Caco-2 (cell line): ENCODE measurements at regions not wholly inside any gene's neighbourhood (a gene's known extent, or its start where the extent isn't known, plus 50 kb on each side); places are given as distances from the start of the nearest gene placed in this dataset.
A peak's percentile ranks its signal among the peaks of the same experiment; 100 is the strongest.

ENCODE experiments used
- BruUV-seq: library from RNA; stranded (reverse); fragments of 400-500 nt; replicated peaks from 2 replicates; lab custom pipeline; 2021; lab: Mats Ljungman, UMichigan
- CTCF ChIA-PET: fragments of 300-600 bp; sonication (Branson Sonifier 250); formaldehyde crosslinking; loops from one replicate; lab custom pipeline; 2022; ENCODE audit warnings: antibody characterized with exemption; lab: Charles Lee
- POLR2A ChIA-PET: fragments of 300-600 bp; sonication (Branson Sonifier 250); formaldehyde crosslinking; loops from one replicate; lab custom pipeline; 2022; ENCODE audit warnings: antibody characterized with exemption; lab: Charles Lee
- DNase-seq, 2 experiments: peaks; one replicate each; pipeline versions ENCODE4 v3.0.0 to v3.0.0-alpha.2; 2020 to 2022
- H3K27me3 ChIP-seq: replicated peaks from 2 replicates; pipeline ENCODE4 v1.6.0; 2011; ENCODE audit warnings: low read length; ENCODE audit not compliant: control insufficient read depth, insufficient read depth
- H3K36me3 ChIP-seq: 2 replicates; pipeline ENCODE4 v1.5.1; 2011; ENCODE audit warnings: low read length; ENCODE audit not compliant: control insufficient read depth, insufficient read depth
- H3K4me1 ChIP-seq: fragments of 250-450 bp; sonication (Bioruptor Pico); 2 replicates; pipeline ENCODE4 v1.5.1; 2020; ENCODE audit warnings: mild to moderate bottlenecking
- H3K4me3 ChIP-seq: 2 replicates; pipeline ENCODE4 v1.5.1; 2011; ENCODE audit warnings: low read depth, mild to moderate bottlenecking, control low read depth, low read length
- H3K9me3 ChIP-seq: fragments of 250-450 bp; sonication (Bioruptor Pico); 2 replicates; pipeline ENCODE4 v1.5.1; 2020; ENCODE audit warnings: mild to moderate bottlenecking, moderate library complexity
- H3K27ac Mint-ChIP-seq: one replicate; pipeline ENCODE4 v1.8.0; 2022; ENCODE audit warnings: mixed read lengths; ENCODE audit not compliant: unreplicated experiment
- H3K27me3 Mint-ChIP-seq: one replicate; pipeline ENCODE4 v1.8.0; 2022; ENCODE audit warnings: mixed read lengths; ENCODE audit not compliant: insufficient read depth, unreplicated experiment
- H3K36me3 Mint-ChIP-seq: one replicate; pipeline ENCODE4 v1.8.0; 2022; ENCODE audit warnings: mild to moderate bottlenecking, mixed read lengths; ENCODE audit not compliant: insufficient read depth, unreplicated experiment
- H3K4me1 Mint-ChIP-seq: one replicate; pipeline ENCODE4 v1.8.0; 2022; ENCODE audit warnings: low read depth, mixed read lengths; ENCODE audit not compliant: unreplicated experiment
- H3K4me3 Mint-ChIP-seq: one replicate; pipeline ENCODE4 v1.8.0; 2022; ENCODE audit warnings: mild to moderate bottlenecking, moderate library complexity, mixed read lengths; ENCODE audit not compliant: unreplicated experiment
- H3K9me3 Mint-ChIP-seq: one replicate; pipeline ENCODE4 v1.8.0; 2022; ENCODE audit warnings: mixed read lengths; ENCODE audit not compliant: unreplicated experiment
- intact Hi-C: fragments of 100-400 bp; cut with micrococcal nuclease; formaldehyde crosslinking; loops from one replicate; pipeline ENCODE4 v1.10.0; 2022; ENCODE audit not compliant: unreplicated experiment
- TF ChIP-seq, protein P1 (sequence below), 2 experiments: fragments of 200-600 bp in 1 of 2; IDR thresholded peaks; 1 replicate in 1 of 2; 2 replicates in 1 of 2; pipeline versions ENCODE4 v1.5.1 to v1.8.0; 2011 to 2022; ENCODE audit warnings: antibody characterized with exemption in 1 of 2, control low read depth in 1 of 2, inconsistent platforms in 1 of 2, low read depth in 1 of 2, low read length in 1 of 2, mild to moderate bottlenecking in 1 of 2, moderate library complexity in 1 of 2; ENCODE audit not compliant: insufficient read depth in 1 of 2, severe bottlenecking in 1 of 2, unreplicated experiment in 1 of 2

DNA sequence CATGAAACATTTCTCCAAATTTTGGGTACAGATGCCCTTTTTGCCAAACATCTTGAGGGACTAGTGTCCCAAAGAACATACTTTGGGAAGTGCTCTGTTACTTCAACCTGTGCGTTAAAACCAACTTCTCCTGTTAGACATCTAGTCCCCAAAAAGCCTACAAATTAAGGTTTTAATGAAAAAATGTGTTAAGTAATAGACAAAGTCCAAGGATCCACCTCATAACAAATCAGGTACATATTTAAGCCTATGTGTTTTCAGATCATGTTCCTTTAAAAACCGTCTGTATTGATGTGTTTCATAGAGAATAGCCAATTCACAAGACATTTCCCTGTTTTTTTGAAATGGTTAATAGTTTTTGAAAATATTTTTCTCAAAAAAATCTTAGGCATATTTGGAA, 174.8 kb upstream of the FAM20A start:
- no peaks in the 10 kb centered on the region for H3K27me3 Mint-ChIP-seq

DNA sequence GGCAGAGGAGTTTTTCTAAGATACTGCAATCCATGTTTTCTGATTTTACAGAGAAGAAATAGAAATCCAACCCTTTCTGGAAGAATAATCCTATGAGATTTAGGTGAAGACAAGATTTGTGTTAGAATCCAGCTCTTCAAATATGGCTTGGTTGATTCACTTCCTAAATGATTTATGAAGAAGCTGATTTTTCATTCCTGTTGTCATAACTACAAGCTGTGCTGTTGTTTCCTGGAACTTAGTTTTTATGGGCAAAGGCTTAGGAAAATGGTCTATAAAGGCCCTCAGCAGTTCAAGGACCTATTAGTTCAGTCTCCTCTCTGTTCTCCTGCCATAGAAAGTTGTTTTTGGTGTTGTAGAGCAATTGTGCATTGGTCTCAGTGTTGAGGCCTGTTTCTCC, 174.2 kb upstream of the FAM20A start:
- Mint-ChIP-seq H3K36me3 (no peaks in the 10 kb centered on the region), H3K9me3 (no peaks in the 10 kb centered on the region), H3K4me3 (no peak overlapping the region), H3K4me1 (peaks cover 6% of the 10 kb centered on the region), H3K27me3 (no peaks in the 10 kb centered on the region), H3K27ac (no peak overlapping the region)
- ChIA-PET POLR2A (no interaction called here), CTCF (no interaction called here)
- no peaks in the 10 kb centered on the region for H3K27me3 ChIP-seq
- H3K36me3 ChIP-seq: no peaks in the 10 kb centered on the region
- H3K4me1 ChIP-seq: peaks cover 22% of the 10 kb centered on the region
- intact Hi-C loops: no loop called here
- no peak overlapping the region for H3K4me3 ChIP-seq
- H3K9me3 ChIP-seq: no peaks in the 10 kb centered on the region
- TF ChIP-seq, protein P1, sequence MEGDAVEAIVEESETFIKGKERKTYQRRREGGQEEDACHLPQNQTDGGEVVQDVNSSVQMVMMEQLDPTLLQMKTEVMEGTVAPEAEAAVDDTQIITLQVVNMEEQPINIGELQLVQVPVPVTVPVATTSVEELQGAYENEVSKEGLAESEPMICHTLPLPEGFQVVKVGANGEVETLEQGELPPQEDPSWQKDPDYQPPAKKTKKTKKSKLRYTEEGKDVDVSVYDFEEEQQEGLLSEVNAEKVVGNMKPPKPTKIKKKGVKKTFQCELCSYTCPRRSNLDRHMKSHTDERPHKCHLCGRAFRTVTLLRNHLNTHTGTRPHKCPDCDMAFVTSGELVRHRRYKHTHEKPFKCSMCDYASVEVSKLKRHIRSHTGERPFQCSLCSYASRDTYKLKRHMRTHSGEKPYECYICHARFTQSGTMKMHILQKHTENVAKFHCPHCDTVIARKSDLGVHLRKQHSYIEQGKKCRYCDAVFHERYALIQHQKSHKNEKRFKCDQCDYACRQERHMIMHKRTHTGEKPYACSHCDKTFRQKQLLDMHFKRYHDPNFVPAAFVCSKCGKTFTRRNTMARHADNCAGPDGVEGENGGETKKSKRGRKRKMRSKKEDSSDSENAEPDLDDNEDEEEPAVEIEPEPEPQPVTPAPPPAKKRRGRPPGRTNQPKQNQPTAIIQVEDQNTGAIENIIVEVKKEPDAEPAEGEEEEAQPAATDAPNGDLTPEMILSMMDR (IDR thresholded peaks at IDR 0.05; ENCODE audit: insufficient read depth in 1 of 2, low read depth in 1 of 2, low read length in 1 of 2, severe bottlenecking in 1 of 2, unreplicated experiment in 1 of 2): no peak
- no TSS peak for BruUV-seq
- DNase-seq: no peak

More for the DNA sequence above, 174.8 kb upstream of the FAM20A start:
- CTCF ChIA-PET: no interaction called here
- Histone ChIP-seq H3K9me3 (no peaks in the 10 kb centered on the region), H3K36me3 (no peaks in the 10 kb centered on the region), H3K27me3 (no peaks in the 10 kb centered on the region), H3K4me1 (peaks cover 22% of the 10 kb centered on the region), H3K4me3 (no peak overlapping the region)
- intact Hi-C loops: no loop called here
- Mint-ChIP-seq H3K4me1 (peaks cover 6% of the 10 kb centered on the region), H3K9me3 (no peaks in the 10 kb centered on the region), H3K27ac (no peak overlapping the region), H3K36me3 (no peaks in the 10 kb centered on the region), H3K4me3 (no peak overlapping the region)
- POLR2A ChIA-PET: no interaction called here
- TF ChIP-seq, protein P1 (IDR thresholded peaks at IDR 0.05; ENCODE audit: insufficient read depth in 1 of 2, low read depth in 1 of 2, low read length in 1 of 2, severe bottlenecking in 1 of 2, unreplicated experiment in 1 of 2): no peak
- BruUV-seq: no TSS peak
- no peak for DNase-seq

DNA sequence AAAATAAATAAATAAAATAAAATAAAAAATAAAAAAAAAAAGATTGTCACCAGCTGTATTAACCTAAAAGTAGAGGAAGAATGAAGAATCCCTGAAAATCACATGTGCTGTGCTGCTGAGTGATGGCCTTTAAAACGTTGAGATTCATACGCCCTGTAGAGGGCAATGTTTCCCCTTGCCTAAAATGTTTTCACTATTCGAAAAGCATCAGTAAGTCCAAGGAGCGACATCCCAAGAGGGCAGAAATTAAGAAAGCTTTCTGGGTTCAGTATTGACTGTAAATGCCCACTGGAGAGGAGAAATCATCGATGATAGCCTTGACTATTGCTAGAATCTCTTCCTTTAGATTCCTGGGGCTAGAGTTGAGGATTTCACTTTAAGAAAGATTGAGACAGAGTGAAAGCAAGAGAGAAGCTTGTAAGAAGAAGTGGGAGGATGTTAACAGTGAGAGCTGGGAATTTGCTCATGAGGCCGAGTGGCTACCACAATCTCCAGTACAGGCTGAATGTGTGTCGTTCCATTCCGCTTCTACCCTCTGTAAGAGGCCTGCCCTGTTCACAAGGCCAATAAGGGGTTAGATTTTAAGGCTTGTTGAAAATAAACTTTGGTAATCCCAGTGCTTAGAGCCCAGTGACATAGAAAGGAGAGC, 170.8 kb upstream of the FAM20A start:
- intact Hi-C loops: loop anchor here (5.0 kb wide), 1 partner anchor 745 kb away; no protein-coding TSS in a partner anchor
- H3K4me3 ChIP-seq: no peak overlapping the region

More for the DNA sequence above, 170.8 kb upstream of the FAM20A start:
- BruUV-seq: no TSS peak
- Mint-ChIP-seq H3K36me3 (no peaks in the 10 kb centered on the region), H3K4me1 (peaks cover 6% of the 10 kb centered on the region), H3K27me3 (no peaks in the 10 kb centered on the region), H3K27ac (no peak overlapping the region), H3K9me3 (no peaks in the 10 kb centered on the region), H3K4me3 (no peak overlapping the region)
- no peaks in the 10 kb centered on the region for H3K9me3 ChIP-seq
- ChIA-PET POLR2A (no interaction called here), CTCF (interaction anchor here (0.6 to 2.0 kb wide), 6 partner anchors 22 to 751 kb away, joined by 3 to 9 read pairs (median 4); no protein-coding TSS in a partner anchor)
- H3K27me3 ChIP-seq: no peaks in the 10 kb centered on the region
- TF ChIP-seq, protein P1 (IDR thresholded peaks at IDR 0.05; ENCODE audit: insufficient read depth in 1 of 2, low read depth in 1 of 2, low read length in 1 of 2, severe bottlenecking in 1 of 2, unreplicated experiment in 1 of 2): peak; percentile 60 to 67
- peaks cover 6% of the 10 kb centered on the region; the same call in 1 of the 2 replicates for H3K4me1 ChIP-seq
- H3K36me3 ChIP-seq: no peaks in the 10 kb centered on the region
- DNase-seq: peak in 1 of 2 experiments; percentile 40
